ENCODE measurements at regions not wholly inside any gene's neighbourhood (a gene's known extent, or its start where the extent isn't known, plus 50 kb on each side); places are given as distances from the start of the nearest gene placed in this dataset.

DNA sequence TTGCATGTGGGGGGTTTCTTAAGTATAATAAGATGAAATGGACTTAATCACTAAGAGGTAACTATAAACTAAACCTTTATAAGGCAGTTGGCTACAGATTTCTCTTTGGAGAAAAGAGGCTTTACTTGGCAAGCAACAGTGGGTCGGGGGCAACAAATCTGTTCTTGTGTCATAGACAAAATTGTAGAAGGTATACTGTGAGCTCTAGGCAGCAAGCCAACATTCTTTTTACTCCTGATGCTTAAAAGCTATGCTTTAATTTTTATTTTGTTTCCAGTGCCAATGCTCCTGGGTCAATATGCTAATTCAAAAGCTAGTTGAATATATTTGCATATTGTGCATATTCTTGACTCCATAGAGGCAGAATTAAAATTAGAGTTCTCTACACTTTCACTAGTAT lies 495.4 kb downstream of the BTBD3 start:
- H3K4me1 ChIP-seq (ENCODE audit: control insufficient read depth, insufficient read depth, low read length): no peaks in the 10 kb centered on the region
- WGBS (ENCODE audit: insufficient coverage, insufficient read length): no CpG with 5 or more reads among the region's 1 CpG
- H3K36me3 ChIP-seq (ENCODE audit: control insufficient read depth, insufficient read depth, low read length): no peaks in the 10 kb centered on the region
- H3K27ac ChIP-seq (ENCODE audit: low read length): no peak overlapping the region
- H3K9me3 ChIP-seq (ENCODE audit: control insufficient read depth, insufficient read depth, low read length): no peaks in the 10 kb centered on the region
- H3K4me3 ChIP-seq (ENCODE audit: low read length): no peak overlapping the region
- DNase-seq (ENCODE audit: low read depth, low spot score): no peak
- no peaks in the 10 kb centered on the region for H3K27me3 ChIP-seq (ENCODE audit: control insufficient read depth, insufficient read depth, low read length)

DNA sequence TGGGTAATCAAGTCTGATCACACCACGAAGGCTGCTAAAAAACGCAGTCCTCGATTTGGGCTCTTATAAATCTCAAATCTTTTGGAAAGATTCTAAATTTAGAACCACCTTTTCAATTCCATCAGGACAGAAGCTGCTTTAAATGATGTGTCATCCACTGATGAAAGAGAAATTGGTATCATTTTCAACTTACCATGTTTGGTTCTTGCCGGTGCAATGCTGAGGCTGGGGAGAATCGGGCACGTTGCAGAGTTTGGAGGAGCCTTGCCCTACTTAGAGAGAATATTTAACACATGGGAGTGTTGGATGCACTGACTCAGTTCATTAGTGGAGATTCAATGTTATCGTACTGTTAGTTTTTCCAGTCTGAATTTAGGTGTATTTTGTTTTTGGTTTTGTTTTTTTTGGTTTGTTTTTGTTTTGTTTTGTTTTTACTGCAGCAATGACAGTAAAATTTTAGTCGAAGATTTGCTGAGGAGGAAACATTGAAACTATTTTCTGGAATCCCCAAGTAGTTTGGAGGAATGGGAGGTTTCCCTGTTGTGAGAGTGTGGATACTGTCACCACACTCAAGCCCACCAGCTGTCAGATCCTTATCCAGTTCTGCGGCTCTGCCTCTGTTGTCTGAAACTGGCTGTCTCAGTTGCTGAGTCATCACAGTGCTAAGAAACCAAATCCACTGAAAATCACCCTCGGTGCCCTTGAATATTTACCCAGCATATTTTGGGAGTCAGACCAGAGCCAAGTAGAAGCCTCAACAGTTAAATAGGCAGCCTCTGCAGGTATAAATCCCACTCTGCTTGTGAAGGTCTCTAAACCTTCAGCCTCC lies 497.0 kb downstream of the BTBD3 start:
- 100% methylated on average over 2 of the region's 10 CpGs for WGBS (ENCODE audit: insufficient coverage, insufficient read length)
- H3K4me1 ChIP-seq (ENCODE audit: control insufficient read depth, insufficient read depth, low read length): no peaks in the 10 kb centered on the region
- no peaks in the 10 kb centered on the region for H3K27me3 ChIP-seq (ENCODE audit: control insufficient read depth, insufficient read depth, low read length)
- H3K4me3 ChIP-seq (ENCODE audit: low read length): no peak overlapping the region
- DNase-seq (ENCODE audit: low read depth, low spot score): no peak
- H3K36me3 ChIP-seq (ENCODE audit: control insufficient read depth, insufficient read depth, low read length): no peaks in the 10 kb centered on the region
- H3K9me3 ChIP-seq (ENCODE audit: control insufficient read depth, insufficient read depth, low read length): no peaks in the 10 kb centered on the region
- H3K27ac ChIP-seq (ENCODE audit: low read length): no peak overlapping the region

DNA sequence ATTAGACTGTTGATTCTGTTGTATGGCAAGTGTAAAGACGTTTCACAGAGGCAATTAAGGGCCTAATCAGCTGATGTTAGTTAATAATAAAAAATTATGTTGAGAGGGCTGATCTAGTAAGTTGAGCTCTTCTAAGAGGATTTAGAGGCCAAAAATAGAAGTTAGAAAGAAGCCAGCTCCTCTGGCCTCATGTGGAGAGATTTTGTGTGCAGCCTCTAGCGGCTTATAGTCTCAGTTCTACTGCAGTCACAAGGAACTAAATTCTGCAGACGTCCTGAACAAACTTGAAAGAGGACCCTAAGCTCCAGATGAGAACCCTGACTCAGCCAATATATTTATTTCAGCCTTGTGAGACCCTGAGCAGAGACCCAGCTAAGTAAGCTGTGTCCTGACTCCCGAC lies 498.6 kb downstream of the BTBD3 start:
- no peaks in the 10 kb centered on the region for H3K9me3 ChIP-seq (ENCODE audit: control insufficient read depth, insufficient read depth, low read length)
- no peaks in the 10 kb centered on the region for H3K36me3 ChIP-seq (ENCODE audit: control insufficient read depth, insufficient read depth, low read length)
- no peak for DNase-seq (ENCODE audit: low read depth, low spot score)
- H3K4me1 ChIP-seq (ENCODE audit: control insufficient read depth, insufficient read depth, low read length): no peaks in the 10 kb centered on the region
- H3K27me3 ChIP-seq (ENCODE audit: control insufficient read depth, insufficient read depth, low read length): no peaks in the 10 kb centered on the region
- WGBS (ENCODE audit: insufficient coverage, insufficient read length): no CpG with 5 or more reads among the region's 4 CpGs
- no peak overlapping the region for H3K4me3 ChIP-seq (ENCODE audit: low read length)
- no peak overlapping the region for H3K27ac ChIP-seq (ENCODE audit: low read length)

DNA sequence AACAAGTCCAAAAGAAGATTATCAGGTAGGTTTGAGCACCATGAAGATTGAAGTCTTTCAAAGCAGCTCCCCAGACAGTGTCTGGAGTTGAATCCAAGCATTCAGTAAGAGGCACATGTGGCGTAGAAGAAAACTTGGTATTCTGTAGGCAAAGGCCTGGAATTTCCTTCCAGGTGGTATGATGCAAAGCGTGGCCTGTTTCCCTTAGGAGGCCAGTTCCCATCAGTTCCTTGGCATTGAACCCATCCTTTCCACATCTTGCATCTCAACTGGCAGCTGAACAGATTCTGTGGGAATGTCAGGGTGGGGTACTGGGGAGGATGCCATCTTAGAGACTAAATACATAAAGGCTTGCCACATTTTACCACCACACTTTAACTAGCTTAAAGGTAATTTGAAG lies 516.0 kb downstream of the BTBD3 start:
- H3K4me3 ChIP-seq (ENCODE audit: low read length): no peak overlapping the region
- no peak overlapping the region for H3K27ac ChIP-seq (ENCODE audit: low read length)
- no CpG with 5 or more reads among the region's 2 CpGs for WGBS (ENCODE audit: insufficient coverage, insufficient read length)
- H3K27me3 ChIP-seq (ENCODE audit: control insufficient read depth, insufficient read depth, low read length): no peaks in the 10 kb centered on the region
- H3K36me3 ChIP-seq (ENCODE audit: control insufficient read depth, insufficient read depth, low read length): no peaks in the 10 kb centered on the region
- DNase-seq (ENCODE audit: low read depth, low spot score): no peak
- H3K4me1 ChIP-seq (ENCODE audit: control insufficient read depth, insufficient read depth, low read length): no peaks in the 10 kb centered on the region
- H3K9me3 ChIP-seq (ENCODE audit: control insufficient read depth, insufficient read depth, low read length): no peaks in the 10 kb centered on the region

DNA sequence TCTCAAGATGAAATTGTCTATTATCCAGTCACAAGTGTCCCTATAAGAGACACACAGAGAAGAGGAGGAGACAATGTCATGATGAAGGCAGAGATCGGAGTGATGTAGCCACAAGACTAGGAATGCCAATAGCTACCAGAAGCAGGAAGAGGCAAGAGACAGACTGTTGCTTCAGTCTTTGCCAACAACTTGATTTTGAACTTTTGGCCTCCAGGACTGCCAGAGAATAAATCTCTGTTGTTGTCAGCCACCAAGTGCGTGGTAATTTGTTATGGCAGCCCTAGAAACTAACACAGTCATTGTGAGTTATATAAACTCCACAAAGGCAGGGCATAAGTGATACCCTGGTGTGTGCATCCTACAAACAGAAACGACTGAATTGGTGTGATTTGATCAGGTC lies 517.0 kb downstream of the BTBD3 start:
- no CpG with 5 or more reads among the region's 3 CpGs for WGBS (ENCODE audit: insufficient coverage, insufficient read length)
- Histone ChIP-seq H3K4me1 (ENCODE audit: control insufficient read depth, insufficient read depth, low read length) (no peaks in the 10 kb centered on the region), H3K4me3 (ENCODE audit: low read length) (no peak overlapping the region), H3K27me3 (ENCODE audit: control insufficient read depth, insufficient read depth, low read length) (no peaks in the 10 kb centered on the region), H3K27ac (ENCODE audit: low read length) (no peak overlapping the region), H3K9me3 (ENCODE audit: control insufficient read depth, insufficient read depth, low read length) (no peaks in the 10 kb centered on the region), H3K36me3 (ENCODE audit: control insufficient read depth, insufficient read depth, low read length) (no peaks in the 10 kb centered on the region)
- no peak for DNase-seq (ENCODE audit: low read depth, low spot score)

DNA sequence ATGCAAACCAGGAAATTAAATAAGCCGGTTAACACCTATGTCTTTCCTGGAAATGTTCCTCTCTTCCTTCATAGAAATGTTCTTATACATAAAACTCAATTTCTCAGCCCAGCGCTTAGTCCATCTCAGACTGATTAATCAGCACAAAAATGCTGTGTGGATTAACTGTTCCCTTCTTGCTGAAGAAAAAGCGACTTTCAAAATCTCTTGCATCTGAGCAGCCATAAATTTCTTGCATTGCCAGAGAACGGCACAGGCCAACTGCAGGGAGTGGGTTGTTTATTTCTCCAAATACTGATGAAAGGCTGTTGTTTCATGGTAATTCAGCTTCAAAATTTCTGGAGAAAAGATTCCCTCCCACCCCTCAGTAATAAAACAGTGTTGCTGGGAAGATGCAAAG lies 517.6 kb downstream of the BTBD3 start:
- Histone ChIP-seq H3K4me1 (ENCODE audit: control insufficient read depth, insufficient read depth, low read length) (no peaks in the 10 kb centered on the region), H3K4me3 (ENCODE audit: low read length) (no peak overlapping the region), H3K27ac (ENCODE audit: low read length) (no peak overlapping the region), H3K36me3 (ENCODE audit: control insufficient read depth, insufficient read depth, low read length) (no peaks in the 10 kb centered on the region), H3K9me3 (ENCODE audit: control insufficient read depth, insufficient read depth, low read length) (no peaks in the 10 kb centered on the region), H3K27me3 (ENCODE audit: control insufficient read depth, insufficient read depth, low read length) (no peaks in the 10 kb centered on the region)
- WGBS (ENCODE audit: insufficient coverage, insufficient read length): no CpG with 5 or more reads among the region's 4 CpGs
- no peak for DNase-seq (ENCODE audit: low read depth, low spot score)

DNA sequence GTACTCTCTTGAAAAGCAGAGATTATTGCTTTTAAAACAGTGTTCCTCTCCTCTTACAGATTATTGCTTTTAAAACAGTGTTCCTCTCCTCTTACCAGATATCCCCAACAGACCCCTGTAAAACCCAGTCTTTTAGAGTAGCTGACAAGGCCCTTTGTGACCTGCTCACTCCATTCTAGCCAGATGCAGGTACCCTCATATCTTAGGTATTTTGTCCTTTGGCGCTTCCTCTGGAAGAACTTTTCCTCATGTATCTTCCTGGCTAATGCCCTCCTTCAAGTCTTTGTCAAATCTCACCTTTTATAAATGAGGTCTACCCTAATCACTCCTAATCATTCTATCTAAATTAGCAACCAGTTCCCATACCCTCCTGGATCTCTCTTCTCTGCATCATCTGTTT lies 536.0 kb downstream of the BTBD3 start:
- Histone ChIP-seq H3K36me3 (ENCODE audit: control insufficient read depth, insufficient read depth, low read length) (no peaks in the 10 kb centered on the region), H3K27ac (ENCODE audit: low read length) (no peak overlapping the region), H3K27me3 (ENCODE audit: control insufficient read depth, insufficient read depth, low read length) (no peaks in the 10 kb centered on the region), H3K4me1 (ENCODE audit: control insufficient read depth, insufficient read depth, low read length) (no peaks in the 10 kb centered on the region), H3K9me3 (ENCODE audit: control insufficient read depth, insufficient read depth, low read length) (no peaks in the 10 kb centered on the region; the same call in 1 of the 2 replicates), H3K4me3 (ENCODE audit: low read length) (no peak overlapping the region)
- WGBS (ENCODE audit: insufficient coverage, insufficient read length): no CpG with 5 or more reads among the region's 1 CpG
- no peak for DNase-seq (ENCODE audit: low read depth, low spot score)

DNA sequence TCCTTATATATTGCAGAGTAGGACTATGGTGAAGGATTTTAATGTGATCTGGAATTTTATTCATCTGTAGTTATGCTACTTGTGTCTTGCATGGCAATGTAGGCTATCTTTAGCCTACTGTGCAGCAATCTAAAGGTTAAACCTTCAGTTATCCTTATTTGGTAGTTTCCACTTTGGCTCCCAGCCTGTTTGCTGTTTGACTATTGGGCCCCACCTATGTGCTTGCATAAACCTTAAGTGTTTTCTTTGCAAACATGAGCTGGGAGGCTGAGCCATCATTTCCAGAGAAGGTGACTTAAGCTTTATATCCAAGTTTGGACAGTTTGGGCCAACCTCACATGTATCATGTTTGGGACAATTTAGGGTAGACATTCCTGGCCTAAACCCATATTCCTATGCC lies 537.5 kb downstream of the BTBD3 start:
- Histone ChIP-seq H3K9me3 (ENCODE audit: control insufficient read depth, insufficient read depth, low read length) (no peaks in the 10 kb centered on the region), H3K4me1 (ENCODE audit: control insufficient read depth, insufficient read depth, low read length) (no peaks in the 10 kb centered on the region), H3K27ac (ENCODE audit: low read length) (no peak overlapping the region), H3K4me3 (ENCODE audit: low read length) (no peak overlapping the region), H3K36me3 (ENCODE audit: control insufficient read depth, insufficient read depth, low read length) (no peaks in the 10 kb centered on the region), H3K27me3 (ENCODE audit: control insufficient read depth, insufficient read depth, low read length) (no peaks in the 10 kb centered on the region)
- no peak for DNase-seq (ENCODE audit: low read depth, low spot score)

DNA sequence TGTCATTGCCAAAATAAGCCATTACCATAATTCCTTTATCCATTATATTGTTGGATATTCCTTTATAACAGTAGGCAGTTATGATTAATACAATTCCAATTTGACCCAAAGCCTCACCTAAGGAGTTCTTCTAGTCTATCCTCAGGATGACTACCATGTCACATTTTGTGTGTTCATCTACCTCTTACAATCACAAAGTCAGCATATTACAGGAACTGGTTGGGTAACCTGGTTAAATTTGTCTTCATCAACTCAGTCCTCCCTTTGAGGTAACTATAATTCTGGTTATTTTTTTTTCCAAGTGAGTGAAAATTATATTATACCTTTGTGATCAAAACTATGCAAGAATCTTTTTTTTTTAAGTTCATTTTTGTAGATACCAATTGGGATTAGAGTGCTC lies 540.5 kb downstream of the BTBD3 start:
- Histone ChIP-seq H3K27ac (ENCODE audit: low read length) (no peak overlapping the region), H3K4me3 (ENCODE audit: low read length) (no peak overlapping the region), H3K4me1 (ENCODE audit: control insufficient read depth, insufficient read depth, low read length) (no peaks in the 10 kb centered on the region), H3K9me3 (ENCODE audit: control insufficient read depth, insufficient read depth, low read length) (no peaks in the 10 kb centered on the region), H3K27me3 (ENCODE audit: control insufficient read depth, insufficient read depth, low read length) (no peaks in the 10 kb centered on the region), H3K36me3 (ENCODE audit: control insufficient read depth, insufficient read depth, low read length) (no peaks in the 10 kb centered on the region)
- no peak for DNase-seq (ENCODE audit: low read depth, low spot score)

DNA sequence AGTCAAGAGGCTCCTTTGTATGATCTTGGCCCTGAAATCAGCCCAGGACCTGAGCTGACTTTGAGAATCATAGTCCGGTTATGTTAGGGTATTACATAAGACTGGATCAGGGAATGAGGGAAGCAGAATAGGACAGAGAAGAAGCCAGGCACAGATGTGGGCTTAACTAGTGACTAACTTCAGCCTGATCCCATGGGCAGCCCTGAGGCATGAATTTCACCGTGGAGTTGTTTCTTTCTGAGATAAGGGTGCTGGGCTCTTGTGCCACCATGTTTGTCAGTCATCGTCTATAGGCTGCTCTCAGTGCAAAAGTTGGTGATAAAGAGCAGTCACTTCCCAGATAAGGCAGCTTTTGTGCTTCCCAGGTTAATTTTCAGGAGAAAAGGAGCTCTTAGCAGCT lies 544.7 kb upstream of the SPTLC3 start:
- no peaks in the 10 kb centered on the region for H3K4me1 ChIP-seq (ENCODE audit: control insufficient read depth, insufficient read depth, low read length)
- H3K27ac ChIP-seq (ENCODE audit: low read length): no peak overlapping the region
- WGBS (ENCODE audit: insufficient coverage, insufficient read length): no CpG with 5 or more reads among the region's 3 CpGs
- H3K36me3 ChIP-seq (ENCODE audit: control insufficient read depth, insufficient read depth, low read length): no peaks in the 10 kb centered on the region
- no peak overlapping the region for H3K4me3 ChIP-seq (ENCODE audit: low read length)
- DNase-seq (ENCODE audit: low read depth, low spot score): no peak
- H3K9me3 ChIP-seq (ENCODE audit: control insufficient read depth, insufficient read depth, low read length): no peaks in the 10 kb centered on the region
- H3K27me3 ChIP-seq (ENCODE audit: control insufficient read depth, insufficient read depth, low read length): no peaks in the 10 kb centered on the region

DNA sequence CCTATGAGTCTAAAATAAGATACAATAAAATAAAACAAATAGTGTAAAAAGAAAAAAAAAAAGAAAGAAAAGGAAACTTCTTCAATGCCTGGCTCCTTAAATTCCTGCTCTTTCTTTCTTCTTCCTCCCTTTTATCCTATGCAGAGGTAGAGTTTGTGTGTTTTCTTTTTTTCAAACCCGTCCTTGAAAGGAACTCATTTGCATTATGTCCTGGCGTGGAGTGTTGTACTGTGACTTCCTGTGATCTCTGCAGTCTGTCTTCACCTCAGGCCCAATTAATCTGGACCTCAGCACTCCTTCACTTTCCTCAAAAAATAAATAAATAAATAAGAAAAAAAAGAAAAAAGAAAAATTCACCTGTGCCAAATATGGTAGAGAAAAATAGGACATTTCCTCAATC lies 541.9 kb upstream of the SPTLC3 start:
- H3K27ac ChIP-seq (ENCODE audit: low read length): no peak overlapping the region
- H3K27me3 ChIP-seq (ENCODE audit: control insufficient read depth, insufficient read depth, low read length): no peaks in the 10 kb centered on the region
- no CpG with 5 or more reads among the region's 2 CpGs for WGBS (ENCODE audit: insufficient coverage, insufficient read length)
- H3K36me3 ChIP-seq (ENCODE audit: control insufficient read depth, insufficient read depth, low read length): no peaks in the 10 kb centered on the region
- no peaks in the 10 kb centered on the region for H3K9me3 ChIP-seq (ENCODE audit: control insufficient read depth, insufficient read depth, low read length)
- H3K4me1 ChIP-seq (ENCODE audit: control insufficient read depth, insufficient read depth, low read length): no peaks in the 10 kb centered on the region
- DNase-seq (ENCODE audit: low read depth, low spot score): no peak
- H3K4me3 ChIP-seq (ENCODE audit: low read length): no peak overlapping the region
